ENCODE measurements at regions not wholly inside any gene's neighbourhood (a gene's known extent, or its start where the extent isn't known, plus 50 kb on each side); places are given as distances from the start of the nearest gene placed in this dataset.

- TF ChIP-seq CBFA2T3 (IDR thresholded peaks at IDR 0.05), result peak; percentile 31; the same call in 1 of the 2 replicates
Observed at GRCh38 chr11:96969251-96969650, 579.4 kb downstream of the JRKL start (continued).

GRCh38 chr11:96978751-96979150 lies 588.9 kb downstream of the JRKL start:
- in situ Hi-C loops (cut with MboI), result no loop called here
- BruUV-seq (replicated peaks), result no TSS peak
- Histone ChIP-seq H3K4me1 (replicated peaks in 1 of 2; ENCODE audit: control insufficient read depth in 2 of 2, insufficient read depth in 2 of 2, low read length in 2 of 2) (no peaks in the 10 kb centered on the region), H3K27me3 (ENCODE audit: control insufficient read depth in 2 of 2, insufficient read depth in 2 of 2, low read length in 2 of 2) (no peaks in the 10 kb centered on the region), H3K9me1 (ENCODE audit: control insufficient read depth, insufficient read depth, low read length) (no peaks in the 10 kb centered on the region), H3K4me3 (no peak overlapping the region), H3K36me3 (ENCODE audit: control insufficient read depth, insufficient read depth, low read length) (no peaks in the 10 kb centered on the region), H2AFZ (ENCODE audit: low read depth, low read length) (no peak overlapping the region), H3K4me2 (ENCODE audit: insufficient read depth, low read length) (no peak overlapping the region), H3K9ac (ENCODE audit: insufficient read depth in 1 of 2, low read depth in 2 of 2, low read length in 2 of 2) (no peak overlapping the region), H3K27ac (ENCODE audit: extremely low read depth, low read depth, low read length) (no peak overlapping the region), H3K9me3 (replicated peaks; ENCODE audit: control insufficient read depth, insufficient read depth, low read depth, low read length) (no peaks in the 10 kb centered on the region), H3K79me2 (ENCODE audit: control insufficient read depth, insufficient read depth, low read length) (no peaks in the 10 kb centered on the region), H4K20me1 (replicated peaks; ENCODE audit: control insufficient read depth, insufficient read depth, low read length) (no peaks in the 10 kb centered on the region)
- no peak for FAIRE-seq
- no peak for ATAC-seq
- no peak for DNase-seq (ENCODE audit: extremely low read depth in 1 of 4, low spot score in 3 of 4)
- POLR2A ChIA-PET, result interaction anchor here (0.7 kb wide), 1 partner anchor 513 kb away, joined by 3 read pairs; no protein-coding TSS in a partner anchor
- 0% methylated on average over 2 of the region's 2 CpGs for WGBS (ENCODE audit: insufficient coverage, low coverage, missing lambda C conversion rate)
- intact Hi-C loops (cut with micrococcal nuclease), result no loop called here
- CTCF ChIA-PET (ENCODE audit: low intra/inter-chr PET ratio), result no interaction called here
- TF ChIP-seq BRD9 (IDR thresholded peaks at IDR 0.05; ENCODE audit: low read depth, partially characterized antibody) (no peak), ZNF316 (IDR thresholded peaks at IDR 0.05) (0 out of 2 replicates have a peak, but pooled peaks have one; percentile 21)

DNA sequence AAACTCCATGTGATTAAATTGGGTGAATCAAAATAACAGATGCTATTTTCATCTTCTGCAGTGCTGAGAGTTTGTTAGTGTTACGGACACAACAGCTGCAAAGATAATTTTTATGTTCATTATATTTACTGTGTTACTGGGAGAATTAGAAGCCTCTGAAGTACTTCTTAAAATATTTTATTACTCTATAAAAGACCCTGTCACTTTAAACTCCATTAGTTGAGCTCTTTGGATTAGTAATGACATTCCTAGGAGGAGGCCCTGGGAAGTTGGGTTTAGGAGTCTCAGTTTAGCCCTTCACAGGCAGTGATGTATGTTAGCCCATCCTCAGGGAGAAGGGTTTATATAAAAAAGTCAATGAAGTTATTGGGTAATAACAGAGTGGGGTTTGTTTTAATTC lies 596.7 kb downstream of the JRKL start:
- CTCF ChIA-PET (ENCODE audit: low intra/inter-chr PET ratio), result no interaction called here
- Histone ChIP-seq H3K27ac (ENCODE audit: extremely low read depth, low read depth, low read length) (no peak overlapping the region), H3K4me2 (ENCODE audit: insufficient read depth, low read length) (no peak overlapping the region), H3K9ac (ENCODE audit: insufficient read depth in 1 of 2, low read depth in 2 of 2, low read length in 2 of 2) (no peak overlapping the region), H2AFZ (ENCODE audit: low read depth, low read length) (no peak overlapping the region), H3K4me1 (replicated peaks in 1 of 2; ENCODE audit: control insufficient read depth in 2 of 2, insufficient read depth in 2 of 2, low read length in 2 of 2) (no peaks in the 10 kb centered on the region), H3K79me2 (ENCODE audit: control insufficient read depth, insufficient read depth, low read length) (no peaks in the 10 kb centered on the region), H3K27me3 (ENCODE audit: control insufficient read depth in 2 of 2, insufficient read depth in 2 of 2, low read length in 2 of 2) (no peaks in the 10 kb centered on the region), H3K36me3 (ENCODE audit: control insufficient read depth, insufficient read depth, low read length) (no peaks in the 10 kb centered on the region), H3K9me3 (replicated peaks; ENCODE audit: control insufficient read depth, insufficient read depth, low read depth, low read length) (no peaks in the 10 kb centered on the region), H4K20me1 (replicated peaks; ENCODE audit: control insufficient read depth, insufficient read depth, low read length) (no peaks in the 10 kb centered on the region), H3K4me3 (no peak overlapping the region), H3K9me1 (ENCODE audit: control insufficient read depth, insufficient read depth, low read length) (no peaks in the 10 kb centered on the region)
- ATAC-seq (no peak), FAIRE-seq (no peak), DNase-seq (ENCODE audit: extremely low read depth in 1 of 4, low spot score in 3 of 4) (no peak)
- intact Hi-C loops (cut with micrococcal nuclease) (no loop called here), in situ Hi-C loops (cut with MboI) (no loop called here)
- no TSS peak for BruUV-seq (replicated peaks)
- WGBS (ENCODE audit: insufficient coverage, low coverage, missing lambda C conversion rate), result 12% methylated on average over 1 of the region's 1 CpG
- POLR2A ChIA-PET, result no interaction called here
- TF ChIP-seq CREM (IDR thresholded peaks at IDR 0.05; ENCODE audit: low read depth), result no peak
- no peak for TF ChIP-seq ZNF175 (CRISPR knock-in tag; IDR thresholded peaks at IDR 0.05; ENCODE audit: low read depth)
- TF ChIP-seq GABPB2 (CRISPR knock-in tag; conservative IDR thresholded peaks at IDR 0.05), result no peak
- TF ChIP-seq BHLHE40 (IDR thresholded peaks at IDR 0.05; ENCODE audit: low read length), result no peak
- no peak for TF ChIP-seq HEY1 (CRISPR knock-in tag; IDR thresholded peaks at IDR 0.05; ENCODE audit: borderline replicate concordance)
- TF ChIP-seq, protein P1, sequence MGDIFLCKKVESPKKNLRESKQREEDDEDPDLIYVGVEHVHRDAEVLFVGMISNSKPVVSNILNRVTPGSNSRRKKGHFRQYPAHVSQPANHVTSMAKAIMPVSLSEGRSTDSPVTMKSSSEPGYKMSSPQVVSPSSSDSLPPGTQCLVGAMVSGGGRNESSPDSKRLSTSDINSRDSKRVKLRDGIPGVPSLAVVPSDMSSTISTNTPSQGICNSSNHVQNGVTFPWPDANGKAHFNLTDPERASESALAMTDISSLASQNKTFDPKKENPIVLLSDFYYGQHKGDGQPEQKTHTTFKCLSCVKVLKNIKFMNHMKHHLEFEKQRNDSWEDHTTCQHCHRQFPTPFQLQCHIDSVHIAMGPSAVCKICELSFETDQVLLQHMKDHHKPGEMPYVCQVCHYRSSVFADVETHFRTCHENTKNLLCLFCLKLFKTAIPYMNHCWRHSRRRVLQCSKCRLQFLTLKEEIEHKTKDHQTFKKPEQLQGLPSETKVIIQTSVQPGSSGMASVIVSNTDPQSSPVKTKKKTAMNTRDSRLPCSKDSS (IDR thresholded peaks at IDR 0.05; ENCODE audit: low read depth, partially characterized antibody), result no peak
- TF ChIP-seq RCOR1 (IDR thresholded peaks at IDR 0.05; ENCODE audit: borderline replicate concordance in 1 of 2, low read depth in 2 of 2, low read length in 2 of 2), result no peak
- TF ChIP-seq MYBL2 (IDR thresholded peaks at IDR 0.05; ENCODE audit: low read depth), result no peak
- TF ChIP-seq MYBL2 (CRISPR knock-in tag; IDR thresholded peaks at IDR 0.05; ENCODE audit: borderline replicate concordance), result no peak
- no peak for TF ChIP-seq CHAMP1 (IDR thresholded peaks at IDR 0.05)

All from K562 (cell line).